ENCODE measurements at regions not wholly inside any gene's neighbourhood (a gene's known extent, or its start where the extent isn't known, plus 50 kb on each side); places are given as distances from the start of the nearest gene placed in this dataset.

DNA sequence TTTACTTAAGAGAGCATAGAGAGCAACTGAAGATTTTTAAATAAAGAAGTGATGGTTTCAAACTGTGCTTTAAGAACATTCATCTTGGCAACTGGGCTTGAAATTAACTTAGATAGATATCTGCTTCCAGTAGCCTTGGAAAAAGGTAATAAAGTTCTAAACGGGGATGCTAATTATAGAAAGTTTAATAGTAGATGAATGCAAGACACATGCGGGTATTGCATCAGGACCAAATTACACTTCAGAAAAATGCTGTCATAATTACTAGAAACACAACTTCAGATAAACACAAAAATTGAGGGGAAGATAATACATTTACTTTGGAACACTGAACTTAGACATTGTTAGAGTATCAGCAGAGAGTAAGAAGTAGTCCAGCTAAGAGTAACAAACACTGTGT lies 227.7 kb upstream of the SNX2 start:
- ATAC-seq (no peak), DNase-seq (ENCODE audit: low read depth, low spot score) (no peak)
- Histone ChIP-seq H3K4me3 (replicated peaks in 1 of 2; ENCODE audit: low read depth in 1 of 2, low read length in 2 of 2) (no peak overlapping the region), H3K4me1 (ENCODE audit: control insufficient read depth in 1 of 2, insufficient read depth in 2 of 2, low read length in 2 of 2) (no peaks in the 10 kb centered on the region), H3K9me3 (ENCODE audit: control insufficient read depth in 1 of 2, insufficient read depth in 1 of 2, low read depth in 1 of 2, low read length in 2 of 2) (no peaks in the 10 kb centered on the region), H3K79me2 (ENCODE audit: insufficient read depth, low read length) (no peaks in the 10 kb centered on the region), H3K27ac (ENCODE audit: low read depth, low read length) (no peak overlapping the region), H3K4me2 (ENCODE audit: low read length) (no peak overlapping the region), H3K9me2 (ENCODE audit: insufficient read depth) (no peaks in the 10 kb centered on the region), H3K27me3 (ENCODE audit: insufficient read depth, low read length) (no peaks in the 10 kb centered on the region), H2AFZ (ENCODE audit: low read depth, low read length, poor library complexity, severe bottlenecking) (no peak overlapping the region), H3K36me3 (ENCODE audit: control insufficient read depth in 1 of 2, insufficient read depth in 2 of 2, low read length in 2 of 2) (no peaks in the 10 kb centered on the region), H3K9ac (ENCODE audit: low read length) (no peak overlapping the region), H4K20me1 (ENCODE audit: insufficient read depth) (no peaks in the 10 kb centered on the region)
- ChIA-PET CTCF (no interaction called here), POLR2A (no interaction called here), RAD21 (ENCODE audit: low non-redundant PET in 1 of 2, low total read pairs in 2 of 2, uncharacterized antibody in 2 of 2, unreplicated experiment in 2 of 2) (no interaction called here)
- intact Hi-C loops (cut with micrococcal nuclease), result no loop called here
- TF ChIP-seq EGR1 (IDR thresholded peaks at IDR 0.05; ENCODE audit: low read depth), result no peak
- TF ChIP-seq POLR2AphosphoS5 (IDR thresholded peaks at IDR 0.05; ENCODE audit: low read depth, low read length), result no peak
- no peak for TF ChIP-seq JUND (IDR thresholded peaks at IDR 0.05)
- no peak for TF ChIP-seq FOSL1 (IDR thresholded peaks at IDR 0.05; ENCODE audit: low read depth)
- TF ChIP-seq ZFX (IDR thresholded peaks at IDR 0.05), result no peak
- TF ChIP-seq, protein P1, sequence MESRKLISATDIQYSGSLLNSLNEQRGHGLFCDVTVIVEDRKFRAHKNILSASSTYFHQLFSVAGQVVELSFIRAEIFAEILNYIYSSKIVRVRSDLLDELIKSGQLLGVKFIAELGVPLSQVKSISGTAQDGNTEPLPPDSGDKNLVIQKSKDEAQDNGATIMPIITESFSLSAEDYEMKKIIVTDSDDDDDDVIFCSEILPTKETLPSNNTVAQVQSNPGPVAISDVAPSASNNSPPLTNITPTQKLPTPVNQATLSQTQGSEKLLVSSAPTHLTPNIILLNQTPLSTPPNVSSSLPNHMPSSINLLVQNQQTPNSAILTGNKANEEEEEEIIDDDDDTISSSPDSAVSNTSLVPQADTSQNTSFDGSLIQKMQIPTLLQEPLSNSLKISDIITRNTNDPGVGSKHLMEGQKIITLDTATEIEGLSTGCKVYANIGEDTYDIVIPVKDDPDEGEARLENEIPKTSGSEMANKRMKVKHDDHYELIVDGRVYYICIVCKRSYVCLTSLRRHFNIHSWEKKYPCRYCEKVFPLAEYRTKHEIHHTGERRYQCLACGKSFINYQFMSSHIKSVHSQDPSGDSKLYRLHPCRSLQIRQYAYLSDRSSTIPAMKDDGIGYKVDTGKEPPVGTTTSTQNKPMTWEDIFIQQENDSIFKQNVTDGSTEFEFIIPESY (IDR thresholded peaks at IDR 0.05; ENCODE audit: extremely low read depth, insufficient replicate concordance, low read length), result no peak
- no TSS peak for BruUV-seq (replicated peaks)

DNA sequence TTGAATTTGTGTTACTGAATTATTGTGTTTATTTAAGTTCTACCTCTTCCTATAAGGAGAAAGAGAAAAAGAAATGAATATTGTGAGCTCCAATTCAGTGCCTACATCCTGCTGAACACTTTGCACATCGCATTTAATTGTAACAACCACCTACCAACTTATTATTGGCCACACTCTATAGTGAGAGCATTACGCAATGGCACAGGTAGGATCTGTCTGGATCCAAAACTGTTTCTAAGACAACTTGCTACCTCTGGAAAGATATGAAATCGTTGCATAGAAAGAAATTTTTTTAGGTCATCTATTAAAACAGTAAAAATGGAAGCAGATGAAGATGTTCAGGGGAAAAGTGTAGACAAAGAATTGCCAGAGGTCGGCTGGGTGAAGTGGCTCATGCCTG lies 227.2 kb upstream of the SNX2 start:
- no peak overlapping the region for H3K9ac ChIP-seq (ENCODE audit: low read length)

More for the DNA sequence above, 227.2 kb upstream of the SNX2 start:
- no peak for DNase-seq (ENCODE audit: low read depth, low spot score)
- RAD21 ChIA-PET (ENCODE audit: low non-redundant PET in 1 of 2, low total read pairs in 2 of 2, uncharacterized antibody in 2 of 2, unreplicated experiment in 2 of 2), result no interaction called here
- H3K79me2 ChIP-seq (ENCODE audit: insufficient read depth, low read length), result no peaks in the 10 kb centered on the region
- no peak for ATAC-seq
- no peaks in the 10 kb centered on the region for H4K20me1 ChIP-seq (ENCODE audit: insufficient read depth)
- no peak overlapping the region for H3K27ac ChIP-seq (ENCODE audit: low read depth, low read length)
- TF ChIP-seq POLR2AphosphoS5 (IDR thresholded peaks at IDR 0.05; ENCODE audit: low read depth, low read length) (no peak), YY1 (IDR thresholded peaks at IDR 0.05; ENCODE audit: extremely low read depth, insufficient replicate concordance, low read depth, low read length) (no peak), ZFX (IDR thresholded peaks at IDR 0.05) (no peak), POLR2A (IDR thresholded peaks at IDR 0.05; ENCODE audit: borderline replicate concordance, extremely low read depth, insufficient read depth, insufficient read length) (no peak), CBX3 (IDR thresholded peaks at IDR 0.05; ENCODE audit: low read depth) (no peak), ZNF274 (IDR thresholded peaks at IDR 0.05; ENCODE audit: low read depth, low read length) (no peak), EGR1 (IDR thresholded peaks at IDR 0.05; ENCODE audit: low read depth) (no peak), ELF1 (IDR thresholded peaks at IDR 0.05; ENCODE audit: borderline replicate concordance, low read depth) (no peak), RAD21 (IDR thresholded peaks at IDR 0.05; ENCODE audit: low read depth) (no peak), JUND (IDR thresholded peaks at IDR 0.05) (no peak), SP1 (IDR thresholded peaks at IDR 0.05; ENCODE audit: low read depth) (no peak)
- TF ChIP-seq, protein P2, sequence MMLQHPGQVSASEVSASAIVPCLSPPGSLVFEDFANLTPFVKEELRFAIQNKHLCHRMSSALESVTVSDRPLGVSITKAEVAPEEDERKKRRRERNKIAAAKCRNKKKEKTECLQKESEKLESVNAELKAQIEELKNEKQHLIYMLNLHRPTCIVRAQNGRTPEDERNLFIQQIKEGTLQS (IDR thresholded peaks at IDR 0.05), result no peak
- TF ChIP-seq, protein P1 (IDR thresholded peaks at IDR 0.05; ENCODE audit: extremely low read depth, insufficient replicate concordance, low read length), result no peak
- H3K9me2 ChIP-seq (ENCODE audit: insufficient read depth), result no peaks in the 10 kb centered on the region
- no peak overlapping the region for H2AFZ ChIP-seq (ENCODE audit: low read depth, low read length, poor library complexity, severe bottlenecking)
- no peaks in the 10 kb centered on the region for H3K36me3 ChIP-seq (ENCODE audit: control insufficient read depth in 1 of 2, insufficient read depth in 2 of 2, low read length in 2 of 2)
- POLR2A ChIA-PET, result no interaction called here
- no peaks in the 10 kb centered on the region for H3K9me3 ChIP-seq (ENCODE audit: control insufficient read depth in 1 of 2, insufficient read depth in 1 of 2, low read depth in 1 of 2, low read length in 2 of 2)
- no peak overlapping the region for H3K4me3 ChIP-seq (replicated peaks in 1 of 2; ENCODE audit: low read depth in 1 of 2, low read length in 2 of 2)
- CTCF ChIA-PET, result no interaction called here
- no TSS peak for BruUV-seq (replicated peaks)
- intact Hi-C loops (cut with micrococcal nuclease), result no loop called here
- H3K27me3 ChIP-seq (ENCODE audit: insufficient read depth, low read length), result no peaks in the 10 kb centered on the region
- no peak overlapping the region for H3K4me2 ChIP-seq (ENCODE audit: low read length)
- no peaks in the 10 kb centered on the region for H3K4me1 ChIP-seq (ENCODE audit: control insufficient read depth in 1 of 2, insufficient read depth in 2 of 2, low read length in 2 of 2)
